GM12892 (cell line): ENCODE measurements at regions not wholly inside any gene's neighbourhood (a gene's known extent, or its start where the extent isn't known, plus 50 kb on each side); places are given as distances from the start of the nearest gene placed in this dataset.

ENCODE experiments used
- POLR2A ChIP-seq: IDR thresholded peaks from 2 replicates; pipeline ENCODE4 v1.6.1; 2011; ENCODE audit warnings: low read depth, low read length, control low read depth
- POLR2AphosphoS5 ChIP-seq: IDR thresholded peaks from 2 replicates; pipeline ENCODE4 v1.6.1; 2011; ENCODE audit warnings: low read depth, low read length, control low read depth
- TAF1 ChIP-seq: IDR thresholded peaks from 2 replicates; pipeline ENCODE4 v1.6.1; 2011; ENCODE audit warnings: low read depth, mild to moderate bottlenecking, control low read depth, low read length, borderline replicate concordance

GRCh38 chr18:73544617-73545016 is 603.0 kb downstream of the FBXO15 start:
- TF ChIP-seq POLR2A (no peak), TAF1 (no peak), POLR2AphosphoS5 (no peak)
